HCEC 1CT (cell line): ENCODE measurements at regions not wholly inside any gene's neighbourhood (a gene's known extent, or its start where the extent isn't known, plus 50 kb on each side); places are given as distances from the start of the nearest gene placed in this dataset.

Experiments
- DNase-seq: peaks from one replicate; pipeline ENCODE4 v3.0.0-alpha.2; 2017

DNA sequence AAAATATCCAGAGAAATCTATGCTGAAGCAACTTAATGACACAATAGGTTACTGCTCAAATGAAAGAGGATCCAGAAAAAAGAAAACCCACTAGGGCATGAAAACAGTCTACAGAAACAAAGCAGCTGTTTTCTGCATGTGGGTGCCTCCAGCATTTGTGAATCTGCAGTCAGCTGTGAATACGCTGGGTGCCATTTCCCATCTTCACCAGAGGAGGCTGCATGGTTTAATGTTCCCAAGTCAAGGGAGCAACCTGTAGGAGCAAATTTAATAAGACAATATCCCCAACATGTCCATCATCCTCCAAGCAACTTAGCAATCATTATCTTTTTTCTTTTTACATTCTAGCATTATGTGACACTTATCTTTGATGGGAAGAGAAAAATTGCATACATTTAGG lies 396.6 kb downstream of the BRINP2 start:
- DNase-seq = peak; percentile 11

DNA sequence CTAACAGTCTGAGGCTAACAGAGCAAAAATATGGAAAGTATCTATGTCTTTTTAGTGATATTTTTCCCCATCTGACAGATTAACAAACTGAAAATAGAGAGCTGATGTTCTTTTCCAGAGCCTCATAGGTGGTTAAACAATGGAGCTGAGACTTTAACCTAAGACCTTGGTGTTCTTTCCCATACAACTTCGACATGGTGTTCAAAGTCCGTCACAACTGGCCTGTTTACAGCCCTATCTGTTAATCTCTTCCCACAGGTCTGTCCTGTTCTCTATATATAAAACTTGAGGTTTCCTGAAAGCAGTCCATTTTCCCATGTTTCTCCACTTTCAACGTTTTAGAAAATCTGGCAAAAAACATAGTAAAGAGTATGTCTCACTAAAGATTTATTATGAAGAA lies 395.7 kb downstream of the BRINP2 start:
- no peak for DNase-seq

DNA sequence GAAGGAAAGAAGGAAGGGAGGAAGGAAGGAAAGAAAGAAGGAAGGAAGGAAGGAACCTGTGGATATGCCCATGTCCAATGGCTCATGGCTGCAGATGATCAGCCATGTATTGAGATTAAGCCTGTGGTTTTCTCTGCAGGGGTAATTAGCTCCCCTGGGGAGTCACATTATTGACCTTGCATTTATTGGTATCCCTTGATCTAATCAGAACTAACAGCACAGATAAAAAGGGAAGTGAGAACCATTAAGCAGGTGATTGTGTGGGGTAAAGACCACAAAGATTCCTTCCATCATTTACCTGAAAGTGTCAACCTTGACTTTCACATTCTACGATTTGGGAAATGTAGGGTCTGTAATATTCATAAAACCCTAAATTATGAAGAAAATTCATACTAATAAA lies 390.7 kb downstream of the BRINP2 start:
- DNase-seq = no peak

DNA sequence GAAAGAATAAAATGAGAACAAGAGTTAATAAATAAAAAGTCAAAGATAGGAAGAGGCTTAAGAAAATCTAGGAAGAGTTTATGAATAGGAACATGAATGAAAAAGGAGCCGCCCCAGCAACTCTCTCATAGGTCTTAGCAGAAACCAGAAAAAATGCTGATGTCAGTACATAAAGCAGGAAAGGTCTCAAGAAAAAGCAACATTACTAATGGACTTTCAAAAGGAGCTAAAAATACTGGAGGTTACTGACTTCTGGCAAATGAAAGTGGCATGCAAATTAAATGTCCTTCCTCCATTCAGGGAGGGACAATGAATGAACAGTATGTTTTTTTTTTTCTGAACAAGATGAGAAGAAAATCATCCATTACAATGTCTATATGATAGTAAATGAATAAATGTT lies 387.6 kb downstream of the BRINP2 start:
- DNase-seq = no peak

DNA sequence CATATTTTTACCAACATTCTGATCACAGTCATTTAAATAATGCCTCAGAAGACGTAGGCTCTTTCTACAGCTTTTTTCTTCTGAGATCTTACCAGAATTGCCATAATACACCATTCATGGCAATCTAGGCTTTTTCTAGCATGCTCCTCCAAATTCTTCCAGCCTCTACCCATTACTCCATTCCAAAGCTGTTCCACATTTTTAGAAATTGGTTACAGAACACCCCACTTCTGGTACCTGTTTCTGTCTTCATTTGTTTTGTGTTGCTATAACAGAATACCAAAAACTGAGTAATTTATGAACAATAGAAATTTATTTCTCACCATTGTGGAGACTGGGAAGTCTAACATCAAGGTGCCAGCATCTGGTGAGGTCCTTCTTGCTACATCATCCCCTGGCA lies 385.4 kb downstream of the BRINP2 start:
- no peak for DNase-seq

DNA sequence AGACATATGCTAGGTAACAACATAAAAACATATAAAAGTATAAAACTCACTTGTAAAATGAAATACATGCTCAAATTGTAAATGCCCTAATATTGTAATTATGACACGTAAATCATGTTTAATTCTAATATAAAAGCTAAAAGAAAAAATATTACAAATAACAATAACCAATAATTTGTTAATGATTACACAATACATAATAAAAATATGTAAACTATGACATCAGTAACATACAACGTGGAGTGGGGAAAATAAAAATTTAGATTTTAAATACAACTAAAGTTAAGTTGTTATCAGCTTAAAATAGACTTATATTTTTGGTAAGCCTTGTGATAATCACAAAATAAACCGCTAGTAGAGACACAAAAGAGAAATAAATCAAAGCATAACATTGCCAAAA lies 376.4 kb downstream of the BRINP2 start:
- no peak for DNase-seq

DNA sequence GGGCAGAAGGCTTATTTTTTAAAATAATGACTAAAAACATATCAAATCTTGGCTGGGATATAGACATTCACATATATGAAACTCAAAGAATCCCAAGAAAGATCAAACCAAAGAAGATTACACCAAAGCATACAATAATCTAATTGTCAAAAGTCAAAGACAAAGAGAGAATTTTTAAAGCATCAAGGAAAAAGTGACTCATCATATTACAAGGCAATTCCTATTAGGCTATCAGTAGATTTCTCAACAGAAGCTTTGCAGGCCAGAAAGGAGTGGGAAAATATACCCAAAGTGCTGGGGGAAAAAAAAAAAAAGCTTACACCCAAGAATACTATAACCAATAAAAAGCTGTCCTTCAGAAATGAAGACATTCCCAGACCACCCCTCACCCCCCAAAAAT lies 375.6 kb downstream of the BRINP2 start:
- no peak for DNase-seq

DNA sequence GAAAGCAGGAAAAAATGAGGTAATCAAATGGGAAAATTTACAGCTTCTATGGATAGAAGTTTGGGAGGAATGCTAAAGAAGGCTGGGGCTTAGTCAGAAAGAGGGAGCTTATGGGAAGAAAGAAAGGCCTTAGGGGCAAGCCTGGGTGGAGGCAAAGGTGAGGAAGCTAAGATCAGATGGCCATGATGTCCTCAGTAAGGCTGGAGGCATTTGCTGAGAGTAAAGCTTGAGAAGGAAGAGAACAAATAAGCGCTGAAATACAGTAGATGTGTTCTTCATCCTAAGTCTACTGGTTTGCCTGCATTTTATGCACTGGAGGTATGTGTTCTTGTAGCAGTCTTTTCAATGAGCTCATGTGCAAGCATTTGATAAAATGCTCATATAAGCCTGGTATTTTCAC lies 355.4 kb downstream of the BRINP2 start:
- no peak for DNase-seq

DNA sequence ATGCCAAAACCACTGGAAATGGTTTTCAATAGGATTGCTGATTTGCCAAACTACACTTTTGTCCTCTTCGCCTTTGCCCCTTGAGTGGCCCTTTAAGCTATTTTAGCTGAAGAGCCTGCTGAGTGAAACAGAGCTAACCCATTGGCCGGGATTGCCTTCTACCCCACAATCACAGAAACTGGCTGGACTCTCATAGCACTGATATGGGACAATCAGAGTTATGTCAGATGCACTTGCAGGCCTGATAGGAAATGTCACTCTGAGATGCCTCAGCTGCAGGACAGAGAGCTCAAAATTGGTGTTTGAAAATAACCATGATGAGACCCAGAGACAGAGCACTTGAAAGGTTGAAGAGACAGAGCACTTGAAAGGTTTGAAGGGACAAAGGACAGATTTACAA lies 354.4 kb downstream of the BRINP2 start:
- no peak for DNase-seq

DNA sequence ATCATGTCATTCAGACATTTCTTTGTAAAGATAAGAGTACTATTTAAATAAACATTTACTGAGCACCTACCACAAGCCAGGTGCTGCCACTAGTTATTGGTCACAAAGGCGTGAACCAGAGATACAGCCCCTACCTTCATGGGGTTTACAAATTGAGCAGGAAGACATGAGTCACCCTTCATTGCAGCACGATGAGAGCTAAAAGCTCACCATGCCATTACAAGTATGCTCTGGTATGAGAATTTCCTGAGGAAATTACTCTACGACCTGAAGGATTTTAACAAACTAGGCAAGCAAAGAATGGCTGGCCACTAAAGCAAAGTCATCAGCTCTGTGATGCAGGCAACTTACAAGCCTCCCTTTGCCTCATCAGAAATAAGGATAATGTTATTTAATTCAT lies 346.8 kb downstream of the BRINP2 start:
- DNase-seq = peak; percentile 10

DNA sequence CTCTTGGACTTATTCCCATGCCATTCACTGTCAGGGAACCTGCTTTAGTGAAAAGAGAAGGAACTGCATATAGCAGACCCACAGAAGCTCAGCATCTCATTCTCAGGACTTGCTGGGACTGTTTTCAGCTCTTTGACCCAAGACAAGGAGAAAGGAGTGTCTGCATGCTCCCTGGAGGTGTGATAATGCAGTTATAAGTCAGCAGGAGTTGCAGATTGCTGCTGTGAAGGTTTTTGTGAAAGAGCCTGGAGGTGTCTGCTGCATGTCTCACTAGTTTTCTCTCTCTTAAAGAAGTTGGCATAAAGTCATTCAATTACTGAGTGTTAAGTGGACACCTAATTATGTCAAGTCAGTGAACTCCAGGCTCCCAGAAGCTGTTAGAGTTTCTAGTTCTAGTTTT lies 343.4 kb downstream of the BRINP2 start:
- no peak for DNase-seq

DNA sequence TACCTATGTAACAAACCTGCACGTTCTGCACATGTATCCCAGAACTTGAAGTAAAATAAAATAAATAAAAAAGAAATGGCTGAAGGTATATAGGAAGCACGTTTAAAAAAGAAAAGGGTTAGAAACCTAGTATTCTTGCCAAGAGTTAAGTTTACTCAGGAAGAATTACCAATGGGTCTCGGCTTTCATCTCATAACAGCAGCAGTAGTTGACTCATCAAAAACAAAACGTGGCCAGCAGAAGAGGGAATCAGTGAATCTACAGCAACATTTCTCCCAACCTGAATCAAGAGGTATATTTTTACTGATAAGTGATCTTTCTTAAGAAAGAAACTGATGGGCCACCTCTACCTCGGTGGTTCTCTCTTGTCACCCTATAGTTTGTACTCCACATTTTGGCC lies 340.3 kb downstream of the BRINP2 start:
- DNase-seq = no peak

DNA sequence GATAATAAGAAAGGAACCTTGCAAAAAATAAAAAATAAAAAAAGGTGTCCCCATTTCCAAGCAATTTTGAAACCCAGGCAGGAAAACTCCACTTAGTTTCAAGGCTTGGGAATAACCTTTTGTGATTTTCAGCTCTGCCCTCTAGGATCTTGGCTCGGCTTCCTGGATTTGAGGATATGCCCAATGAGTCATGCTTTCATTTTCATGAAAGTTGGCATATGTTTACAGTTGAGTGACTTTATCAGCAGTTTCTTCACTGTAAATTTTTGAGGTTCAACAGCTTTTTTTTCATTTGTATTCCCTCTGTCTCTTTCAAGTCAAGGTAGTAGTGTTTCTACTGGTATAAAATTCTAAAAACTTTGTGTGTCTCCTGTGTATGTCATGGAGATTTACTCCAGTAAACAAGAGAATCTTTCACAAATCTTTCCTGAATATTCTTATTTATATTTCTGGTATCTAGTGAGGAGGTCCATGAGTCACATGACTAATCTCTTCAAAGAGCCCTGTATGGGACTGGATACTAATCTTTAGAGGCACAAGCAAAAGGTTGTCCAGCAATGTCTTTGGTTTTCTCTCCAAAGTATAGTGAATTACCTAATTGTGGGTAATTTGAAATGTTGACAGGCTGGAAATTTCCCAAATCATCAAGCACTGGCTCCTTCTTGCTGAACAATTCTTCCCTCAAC lies 335.3 kb downstream of the BRINP2 start:
- peak; percentile 26 for DNase-seq

DNA sequence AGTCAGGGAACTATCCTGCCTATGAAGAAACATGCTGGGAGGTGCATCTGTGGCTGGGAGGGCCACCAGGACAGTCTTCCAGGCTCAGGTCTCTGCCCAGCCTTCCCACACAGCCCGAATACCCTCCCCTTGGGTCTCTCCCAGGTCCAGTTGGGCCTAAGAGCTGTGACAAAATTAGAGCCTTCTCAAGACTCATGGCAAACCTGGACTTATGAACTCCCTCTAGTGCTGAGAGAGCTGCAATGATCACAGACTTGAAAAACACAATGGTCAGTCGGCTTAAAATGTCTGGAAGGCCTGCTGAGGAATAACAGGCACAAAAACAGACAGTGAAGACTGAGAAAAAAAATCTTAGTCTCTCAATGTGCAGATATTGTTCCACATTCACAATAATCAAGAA lies 325.1 kb downstream of the BRINP2 start:
- DNase-seq = no peak

DNA sequence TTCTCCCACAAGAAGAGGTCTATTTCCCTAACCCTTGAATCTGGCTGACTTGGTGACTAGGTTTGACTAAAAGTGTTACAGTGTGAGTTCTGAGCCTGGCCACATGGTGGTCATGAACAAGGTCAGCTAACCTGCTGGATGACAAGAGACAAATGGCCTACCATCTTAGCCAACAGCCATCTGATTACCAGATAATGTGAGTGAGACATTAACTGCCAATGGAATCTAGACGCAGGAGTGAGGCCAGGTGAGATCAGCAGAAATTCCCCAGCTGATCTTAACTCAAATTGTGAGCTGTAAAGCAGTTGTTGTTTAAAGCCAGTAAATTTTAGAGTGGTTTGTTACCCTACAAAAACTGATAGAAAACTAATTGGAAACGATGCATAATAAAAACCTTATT lies 320.0 kb downstream of the BRINP2 start:
- DNase-seq = no peak

DNA sequence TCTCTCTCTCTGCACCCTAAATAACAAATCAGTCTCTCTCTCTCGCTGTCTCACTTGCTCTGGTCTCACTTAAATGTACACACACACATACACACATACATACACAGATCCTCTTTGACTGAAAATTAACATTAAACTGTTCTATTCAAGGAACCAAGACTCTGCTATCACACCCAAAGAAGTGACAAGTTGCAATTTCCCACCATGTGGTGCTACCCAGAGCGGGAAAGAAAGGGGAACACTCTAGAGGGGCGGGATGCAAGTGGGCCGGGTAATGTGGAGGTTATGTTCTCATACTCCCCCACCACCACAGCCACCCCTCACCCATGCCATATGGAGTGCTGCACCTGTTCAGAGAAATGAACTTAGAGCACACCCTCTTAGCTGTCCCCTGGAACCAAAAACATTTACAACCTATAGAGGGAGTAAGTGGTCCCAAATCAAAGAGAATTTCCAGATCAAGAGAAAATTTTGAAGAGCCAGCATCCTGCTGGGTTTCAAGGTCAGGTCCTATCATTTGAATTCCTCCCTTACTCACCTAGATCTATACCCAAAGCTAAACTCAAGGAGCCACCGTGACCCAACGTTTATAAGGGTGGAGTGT lies 319.4 kb downstream of the BRINP2 start:
- no peak for DNase-seq

DNA sequence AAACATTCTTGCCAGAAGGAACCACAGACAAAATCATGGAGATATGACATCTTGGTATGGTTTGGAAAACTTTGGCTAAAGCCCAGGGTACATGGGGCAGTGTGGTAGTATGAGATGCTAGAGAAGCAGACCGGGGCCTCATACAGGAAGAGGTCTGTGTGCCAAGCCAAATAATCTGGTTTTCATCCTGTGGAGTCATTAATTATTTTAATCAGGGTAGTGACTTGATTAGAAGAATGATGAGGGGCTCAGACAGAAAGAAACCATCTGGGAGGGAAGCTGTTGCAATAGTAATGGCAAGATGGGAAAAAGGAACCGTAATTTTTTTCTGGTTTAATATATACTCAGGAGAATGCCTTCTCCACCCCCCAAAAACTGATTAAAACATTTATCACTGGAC lies 318.0 kb downstream of the BRINP2 start:
- DNase-seq = no peak

DNA sequence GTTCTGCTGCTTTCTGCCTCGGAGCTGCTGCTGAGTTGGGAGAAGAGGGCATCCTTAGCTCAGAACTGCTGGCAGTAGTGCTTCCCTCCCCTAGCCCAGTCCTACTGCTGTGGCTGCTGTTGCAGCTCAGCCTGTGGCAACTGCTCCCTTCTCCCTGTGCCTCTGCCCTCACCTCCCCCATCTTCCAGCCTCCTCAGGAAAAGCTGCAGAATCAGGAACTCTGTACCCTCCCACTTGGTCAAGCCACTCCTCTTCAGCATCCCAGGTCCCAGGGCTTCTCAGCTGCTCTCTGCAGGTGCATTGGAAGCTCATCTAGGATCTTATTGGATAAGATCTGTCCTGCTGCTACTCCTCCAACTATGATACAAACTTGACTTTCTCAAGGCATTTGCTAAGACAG lies 316.7 kb downstream of the BRINP2 start:
- DNase-seq = no peak

DNA sequence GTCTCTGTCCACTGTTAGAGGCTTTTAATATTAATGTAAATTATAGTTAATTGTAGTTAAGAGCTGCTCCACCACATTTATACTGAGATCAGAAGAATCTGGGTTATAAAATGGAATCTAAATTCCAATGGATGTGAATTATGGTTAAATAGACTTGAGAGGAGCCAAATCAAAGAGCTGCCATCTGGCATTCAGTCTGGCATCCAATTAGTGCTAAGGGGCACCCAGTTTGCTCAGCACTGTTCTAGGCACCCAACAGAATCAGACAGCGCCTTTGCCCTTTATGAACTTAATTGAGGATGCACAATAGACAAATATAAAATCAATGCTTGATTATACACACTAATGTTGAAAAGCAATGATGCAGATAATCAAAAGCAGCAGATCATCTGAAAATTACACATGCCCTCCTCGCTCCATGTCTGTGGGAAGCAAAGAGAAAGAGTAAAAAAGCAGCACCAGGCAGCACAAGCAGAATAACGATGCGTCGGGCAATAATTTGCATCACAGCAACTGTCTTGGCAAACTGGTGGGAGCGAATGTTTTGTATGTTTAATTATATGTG lies 310.1 kb downstream of the BRINP2 start:
- no peak for DNase-seq

DNA sequence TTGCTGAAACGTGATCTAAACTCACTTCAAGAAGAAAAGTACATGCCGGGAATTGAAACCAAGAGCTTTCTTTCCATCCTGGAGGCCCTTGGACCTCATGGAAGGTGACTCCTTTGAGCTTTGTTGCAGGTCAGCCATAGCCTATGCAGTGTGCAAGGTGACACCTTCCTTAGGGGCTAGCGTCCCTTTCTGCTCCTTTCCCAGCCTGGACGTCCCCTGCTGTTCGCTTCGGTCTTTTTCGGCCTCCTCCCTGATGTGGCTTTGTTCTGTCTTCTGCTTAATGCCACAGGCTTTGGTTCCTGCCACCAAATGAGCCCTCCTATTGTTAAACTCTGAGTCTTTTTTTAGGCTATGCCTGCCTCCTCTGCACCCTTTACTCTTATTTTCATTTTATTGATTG lies 308.8 kb downstream of the BRINP2 start:
- DNase-seq = no peak

DNA sequence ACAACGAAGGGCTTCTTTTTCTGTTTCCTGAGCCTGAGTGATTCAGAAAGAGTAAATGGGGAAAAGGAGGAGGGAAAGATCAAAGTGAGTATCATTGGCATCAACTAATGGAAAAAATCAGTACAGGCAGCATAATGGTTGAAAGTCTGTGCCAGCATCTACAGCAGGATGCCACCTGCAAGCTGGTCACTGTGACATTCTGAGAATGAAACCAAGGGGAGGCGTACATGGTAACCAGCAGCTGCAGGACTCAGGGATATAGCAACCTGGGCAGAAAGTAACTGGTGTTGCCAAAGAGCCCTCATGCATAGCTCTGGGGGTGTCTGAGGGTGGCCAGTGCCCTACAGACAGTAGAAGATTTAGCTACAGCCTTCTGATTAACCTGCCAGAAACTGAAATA lies 305.9 kb downstream of the BRINP2 start:
- DNase-seq = no peak

DNA sequence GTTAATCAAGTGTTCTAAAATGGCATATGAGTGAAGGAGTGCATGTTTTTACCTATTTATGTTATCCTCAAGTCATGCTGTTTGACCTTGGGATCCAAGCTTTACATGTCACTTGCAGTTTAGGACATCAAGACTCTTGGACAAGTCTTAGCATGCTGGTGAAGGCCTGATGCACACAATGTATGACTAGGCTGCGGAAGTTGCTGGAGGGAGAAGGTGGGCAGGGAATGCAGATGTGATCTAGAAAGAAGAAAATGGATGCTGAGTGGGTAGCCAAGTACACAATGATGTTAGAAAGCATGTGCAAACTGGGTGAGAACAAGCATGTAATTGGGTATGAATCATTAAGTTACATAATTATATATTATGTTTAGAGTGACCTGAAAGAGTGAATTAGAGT lies 301.8 kb downstream of the BRINP2 start:
- no peak for DNase-seq

DNA sequence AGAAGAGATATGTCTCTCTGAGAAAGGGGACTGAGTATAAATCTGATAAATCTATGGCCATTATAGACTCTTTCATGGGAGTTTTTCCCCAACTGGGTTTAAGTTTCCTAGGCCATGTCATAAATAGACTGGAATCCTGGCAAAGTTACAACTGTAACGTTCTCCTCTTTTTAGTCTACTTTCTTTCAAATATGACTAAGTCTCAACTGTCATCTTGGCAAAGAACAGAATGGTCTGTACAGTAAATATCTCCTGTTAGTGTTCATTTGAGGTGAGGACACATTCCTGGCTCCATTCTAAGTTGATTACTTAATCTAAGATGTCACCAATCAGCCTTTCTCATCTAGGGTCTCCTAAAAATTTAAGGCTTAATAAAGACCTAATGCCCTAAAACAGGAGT lies 300.5 kb downstream of the BRINP2 start:
- DNase-seq = no peak

DNA sequence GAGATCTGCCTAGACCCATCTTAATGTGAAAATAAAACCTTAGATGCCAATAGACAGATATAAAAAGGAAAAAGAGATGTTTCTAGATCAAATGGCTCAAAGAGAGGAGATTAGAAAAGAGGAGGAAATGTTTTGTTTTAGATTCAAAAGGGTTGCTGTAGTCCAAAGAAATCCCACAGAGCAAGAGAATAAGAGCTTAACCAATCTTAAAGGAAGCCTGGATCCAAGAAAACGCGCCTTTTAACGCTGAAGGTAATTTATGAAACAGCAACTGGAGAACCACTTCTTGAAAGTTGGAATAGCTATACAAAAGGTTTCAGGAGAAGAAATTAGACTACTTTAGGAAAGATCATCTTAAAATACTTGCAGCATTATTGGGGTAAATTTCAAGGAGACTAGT lies 298.8 kb downstream of the BRINP2 start:
- DNase-seq = no peak

DNA sequence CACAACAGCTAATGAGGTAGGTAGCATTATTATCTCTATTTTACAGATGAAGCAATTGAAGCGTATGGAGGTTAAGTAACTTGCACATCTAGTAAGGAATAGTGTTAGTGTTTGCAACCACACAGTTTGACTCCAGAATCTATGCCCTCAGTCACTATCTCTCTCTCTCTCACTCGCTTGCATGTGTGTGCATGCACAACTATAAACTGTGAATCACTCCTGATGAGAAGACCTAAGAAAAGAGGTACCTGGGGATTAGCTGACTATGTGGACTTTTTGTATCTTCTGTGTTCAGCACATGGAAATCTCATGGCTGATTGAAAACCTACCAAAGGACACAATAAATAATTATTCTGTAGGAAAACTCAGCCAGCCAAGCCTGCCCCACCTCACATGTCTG lies 295.5 kb downstream of the BRINP2 start:
- no peak for DNase-seq
